ENCODE measurements at regions not wholly inside any gene's neighbourhood (a gene's known extent, or its start where the extent isn't known, plus 50 kb on each side); places are given as distances from the start of the nearest gene placed in this dataset.
A peak's percentile ranks its signal among the peaks of the same experiment; 100 is the strongest.

- Mint-ChIP-seq H3K4me1 (peaks cover 30% of the 10 kb centered on the region), H3K27me3 (ENCODE audit: insufficient read depth, low read depth, poor library complexity) (no peaks in the 10 kb centered on the region), H3K27ac (no peak overlapping the region), H3K4me3 (no peak overlapping the region), H3K36me3 (ENCODE audit: low read depth) (no peaks in the 10 kb centered on the region), H3K9me3 (no peaks in the 10 kb centered on the region)
- Histone ChIP-seq H2AFZ (peak overlapping the region; percentile 9; the same call in 1 of the 2 replicates), H3K4me2 (peak overlapping the region; percentile 55), H3K27ac (ENCODE audit: low read depth) (no peak overlapping the region), H3K36me3 (ENCODE audit: insufficient read depth) (no peaks in the 10 kb centered on the region), H4K20me1 (replicated peaks; ENCODE audit: insufficient read depth) (no peaks in the 10 kb centered on the region), H3K79me2 (replicated peaks; ENCODE audit: insufficient read depth) (no peaks in the 10 kb centered on the region), H3K9me2 (ENCODE audit: insufficient read depth) (no peaks in the 10 kb centered on the region; the same call in 1 of the 2 replicates), H3K4me3 (no peak overlapping the region), H3K27me3 (ENCODE audit: insufficient read depth) (no peaks in the 10 kb centered on the region), H3F3A (replicated peaks; ENCODE audit: low read depth) (no peaks in the 10 kb centered on the region), H3K4me1 (ENCODE audit: insufficient read depth) (peaks cover 48% of the 10 kb centered on the region)
- TF ChIP-seq CTCF (conservative IDR thresholded peaks at IDR 0.05; ENCODE audit: low read depth in 2 of 2) (no peak), ZNF462 (CRISPR knock-in tag; IDR thresholded peaks at IDR 0.05) (no peak), POLR2AphosphoS5 (IDR thresholded peaks at IDR 0.05; ENCODE audit: low read depth) (no peak), CREB1 (CRISPR knock-in tag; IDR thresholded peaks at IDR 0.05; ENCODE audit: low read depth) (no peak), EZH2phosphoT487 (IDR thresholded peaks at IDR 0.05; ENCODE audit: unreplicated experiment) (no peak), REST (IDR thresholded peaks at IDR 0.05; ENCODE audit: unreplicated experiment) (no peak)
- ATAC-seq (peak; percentile 48), DNase-seq (ENCODE audit: low spot score) (peak; percentile 74)
These were observed 86.8 kb upstream of the VAV3 start for GRCh38 chr1:108051631-108052377.

All from GM23338 (cell line).